ES-I3 (cell line): ENCODE measurements at regions not wholly inside any gene's neighbourhood (a gene's known extent, or its start where the extent isn't known, plus 50 kb on each side); places are given as distances from the start of the nearest gene placed in this dataset.

Experiments
- H3K36me3 ChIP-seq: 2 replicates; pipeline ENCODE4 v1.6.1; 2013; ENCODE audit warnings: mild to moderate bottlenecking, low read length, control low read depth, moderate library complexity; ENCODE audit not compliant: insufficient read depth
- H3K4me1 ChIP-seq: 2 replicates; pipeline ENCODE4 v1.6.1; 2013; ENCODE audit warnings: mild to moderate bottlenecking, control low read depth, low read length; ENCODE audit not compliant: insufficient read depth
- H3K9ac ChIP-seq: 2 replicates; pipeline ENCODE4 v1.6.1; 2013; ENCODE audit warnings: low read depth, mild to moderate bottlenecking, low read length, moderate library complexity
- H3K9me3 ChIP-seq: 2 replicates; pipeline ENCODE4 v1.6.1; 2013; ENCODE audit warnings: mild to moderate bottlenecking, low read length, moderate library complexity; ENCODE audit not compliant: control insufficient read depth, insufficient read depth

- H3K9ac ChIP-seq = no peak overlapping the region
- no peaks in the 10 kb centered on the region for H3K36me3 ChIP-seq
- no peaks in the 10 kb centered on the region; the same call in 1 of the 2 replicates for H3K9me3 ChIP-seq
- no peaks in the 10 kb centered on the region for H3K4me1 ChIP-seq
Observed at GRCh38 chr17:77563439-77564102, 394.9 kb upstream of the TNRC6C start.

GRCh38 chr17:77564278-77564920 lies 394.1 kb upstream of the TNRC6C start:
- no peaks in the 10 kb centered on the region; the same call in 1 of the 2 replicates for H3K9me3 ChIP-seq
- H3K36me3 ChIP-seq = no peaks in the 10 kb centered on the region
- no peak overlapping the region for H3K9ac ChIP-seq
- no peaks in the 10 kb centered on the region for H3K4me1 ChIP-seq

- Histone ChIP-seq H3K36me3 (no peaks in the 10 kb centered on the region), H3K4me1 (no peaks in the 10 kb centered on the region), H3K9ac (no peak overlapping the region), H3K9me3 (no peaks in the 10 kb centered on the region; the same call in 1 of the 2 replicates)
Observed at GRCh38 chr17:77565166-77565565, 393.3 kb upstream of the TNRC6C start.

GRCh38 chr17:77566151-77566550 lies 392.4 kb upstream of the TNRC6C start:
- no peak overlapping the region for H3K9ac ChIP-seq
- no peaks in the 10 kb centered on the region for H3K4me1 ChIP-seq
- H3K9me3 ChIP-seq = no peaks in the 10 kb centered on the region; the same call in 1 of the 2 replicates
- H3K36me3 ChIP-seq = no peaks in the 10 kb centered on the region

DNA sequence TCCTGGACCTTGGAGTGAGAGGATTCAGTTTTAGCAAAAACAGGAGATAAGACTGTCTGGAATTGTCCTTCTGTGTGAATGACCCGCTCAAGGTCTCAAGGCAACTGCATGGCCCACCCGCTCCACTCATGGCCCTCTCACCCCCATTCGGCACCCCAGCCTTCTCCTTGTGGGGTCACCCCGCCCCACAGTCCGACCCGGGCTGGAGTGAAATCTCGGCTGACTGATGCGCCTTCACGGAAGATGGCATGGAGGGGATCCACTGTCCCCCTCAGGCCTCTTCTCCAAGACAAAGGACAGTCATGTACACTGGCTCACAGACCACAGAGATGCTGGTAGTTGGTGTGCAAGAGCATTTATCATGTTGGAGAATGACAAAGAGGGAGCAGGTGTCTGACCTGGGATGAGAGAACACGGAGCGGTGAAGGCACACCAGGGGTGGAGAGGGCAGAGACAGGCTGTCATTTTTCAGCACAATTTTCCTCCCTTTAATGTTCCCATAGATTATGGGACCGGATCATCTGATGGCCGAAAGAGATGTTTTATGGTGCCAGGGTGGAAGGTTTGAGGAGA lies 391.9 kb upstream of the TNRC6C start:
- Histone ChIP-seq H3K4me1 (peaks cover 4% of the 10 kb centered on the region; the same call in 1 of the 2 replicates), H3K9me3 (no peaks in the 10 kb centered on the region; the same call in 1 of the 2 replicates), H3K36me3 (no peaks in the 10 kb centered on the region), H3K9ac (no peak overlapping the region)

- H3K36me3 ChIP-seq = no peaks in the 10 kb centered on the region
- H3K4me1 ChIP-seq = peaks cover 13% of the 10 kb centered on the region; the same call in 1 of the 2 replicates
- no peaks in the 10 kb centered on the region; the same call in 1 of the 2 replicates for H3K9me3 ChIP-seq
- no peak overlapping the region for H3K9ac ChIP-seq
Observed at GRCh38 chr17:77568540-77568939, 390.0 kb upstream of the TNRC6C start.

GRCh38 chr17:77569846-77570564 lies 388.5 kb upstream of the TNRC6C start:
- H3K9me3 ChIP-seq = no peaks in the 10 kb centered on the region
- H3K9ac ChIP-seq = no peak overlapping the region
- H3K4me1 ChIP-seq = peaks cover 13% of the 10 kb centered on the region; the same call in 1 of the 2 replicates
- no peaks in the 10 kb centered on the region for H3K36me3 ChIP-seq

DNA sequence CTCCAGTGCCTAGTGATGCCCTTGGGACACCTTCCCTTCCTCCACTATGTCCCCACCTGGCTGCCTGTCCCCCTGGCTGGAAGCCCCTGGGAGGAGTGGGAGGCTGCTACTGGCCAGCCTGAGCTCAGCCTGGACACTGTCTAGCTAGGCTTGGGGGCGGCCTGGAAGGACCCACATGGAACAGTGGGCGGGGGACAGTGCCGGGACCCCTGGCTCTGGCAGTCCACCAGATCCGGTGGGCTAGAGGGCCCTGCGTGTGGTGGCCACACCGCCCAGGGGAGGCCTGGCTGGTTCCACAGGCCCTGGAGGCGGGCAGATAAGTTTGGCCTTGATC lies 388.0 kb upstream of the TNRC6C start:
- Histone ChIP-seq H3K9me3 (no peaks in the 10 kb centered on the region), H3K36me3 (no peaks in the 10 kb centered on the region), H3K9ac (no peak overlapping the region), H3K4me1 (peaks cover 13% of the 10 kb centered on the region; the same call in 1 of the 2 replicates)

DNA sequence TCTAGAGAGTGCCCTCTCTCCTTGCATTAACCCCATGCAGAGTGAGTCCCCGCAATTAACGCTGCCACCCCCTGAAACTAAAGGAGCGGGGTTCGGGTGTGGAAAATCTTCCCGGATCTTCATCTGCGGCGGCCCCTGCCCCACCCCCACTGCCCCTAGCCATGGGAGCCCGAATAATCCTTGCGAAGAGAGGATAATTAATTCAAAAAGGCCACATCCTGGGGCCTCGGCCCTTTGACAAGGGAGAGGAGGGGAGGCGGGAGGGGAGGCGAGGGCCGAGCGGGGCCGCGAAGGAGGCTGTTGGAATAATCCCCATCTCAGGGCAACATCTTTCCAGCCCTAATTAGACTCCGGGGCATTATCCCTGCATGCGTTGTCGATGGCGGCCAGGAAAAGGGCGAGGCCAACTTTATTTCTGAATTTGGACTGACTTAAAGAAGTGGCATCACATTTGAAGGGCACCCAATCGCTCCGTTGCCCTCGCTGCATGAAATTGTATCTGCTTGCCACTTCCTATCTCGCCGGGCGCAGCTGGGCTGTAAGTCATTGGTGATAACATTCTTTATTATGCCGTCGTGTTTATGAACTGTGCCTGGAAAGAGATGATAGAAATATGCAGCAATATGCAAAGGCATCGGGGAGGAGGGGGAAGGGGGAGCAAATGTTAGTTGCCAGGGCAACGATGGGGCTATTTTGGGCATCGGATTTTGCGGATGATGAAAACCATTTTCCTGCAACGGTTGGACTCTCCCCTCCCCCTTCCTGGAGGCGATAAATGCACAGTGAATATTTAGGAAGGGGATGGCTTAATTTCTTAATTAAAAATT lies 387.1 kb upstream of the TNRC6C start:
- Histone ChIP-seq H3K4me1 (peaks cover 13% of the 10 kb centered on the region; the same call in 1 of the 2 replicates), H3K9me3 (no peaks in the 10 kb centered on the region), H3K9ac (no peak overlapping the region; the same call in 1 of the 2 replicates), H3K36me3 (no peaks in the 10 kb centered on the region)

GRCh38 chr17:77572065-77572601 lies 386.4 kb upstream of the TNRC6C start:
- Histone ChIP-seq H3K4me1 (peaks cover 13% of the 10 kb centered on the region; the same call in 1 of the 2 replicates), H3K9ac (no peak overlapping the region), H3K36me3 (no peaks in the 10 kb centered on the region), H3K9me3 (no peaks in the 10 kb centered on the region)

DNA sequence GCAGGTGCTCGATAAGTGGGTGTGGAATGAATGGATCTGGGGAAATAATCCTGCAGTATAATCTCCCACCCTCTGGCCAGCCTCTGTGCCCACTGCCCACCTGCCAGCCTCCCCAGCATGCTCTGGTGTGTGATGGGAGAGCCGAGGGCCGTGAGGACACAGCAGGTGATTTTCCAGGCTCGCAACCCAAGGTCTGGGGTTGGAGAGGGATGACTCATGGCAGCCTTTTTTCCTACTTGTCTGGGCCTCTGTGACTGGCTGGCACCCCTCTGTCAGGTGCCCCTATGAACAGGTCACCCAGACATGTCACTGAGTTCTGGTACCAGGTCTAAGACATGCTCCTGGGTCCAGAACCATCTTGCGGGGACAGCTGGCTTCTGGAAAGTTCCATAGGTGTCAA lies 385.7 kb upstream of the TNRC6C start:
- Histone ChIP-seq H3K9ac (no peak overlapping the region), H3K4me1 (peaks cover 13% of the 10 kb centered on the region; the same call in 1 of the 2 replicates), H3K9me3 (no peaks in the 10 kb centered on the region), H3K36me3 (no peaks in the 10 kb centered on the region)

GRCh38 chr17:77577491-77577890 lies 381.0 kb upstream of the TNRC6C start:
- Histone ChIP-seq H3K9ac (no peak overlapping the region), H3K9me3 (no peaks in the 10 kb centered on the region), H3K4me1 (peaks cover under 1% of the 10 kb centered on the region; the same call in 1 of the 2 replicates), H3K36me3 (no peaks in the 10 kb centered on the region)

- H3K4me1 ChIP-seq = no peaks in the 10 kb centered on the region
- H3K36me3 ChIP-seq = no peaks in the 10 kb centered on the region
- no peaks in the 10 kb centered on the region for H3K9me3 ChIP-seq
- no peak overlapping the region for H3K9ac ChIP-seq
Observed at GRCh38 chr17:77579131-77579530, 379.4 kb upstream of the TNRC6C start.
